HG02970 (cell line): ENCODE measurements at regions not wholly inside any gene's neighbourhood (a gene's known extent, or its start where the extent isn't known, plus 50 kb on each side); places are given as distances from the start of the nearest gene placed in this dataset.
"Not testable (repeated sequence)": the region's sequence is repeated elsewhere in the genome, so short reads cannot be mapped to it uniquely, and the experiment has no call there.

Experiments used
- ATAC-seq: cut with Tn5 transposase; IDR thresholded peaks from one replicate; pipeline ENCODE4 v1.9.1; 2021; ENCODE audit warnings: mild to moderate bottlenecking, moderate library complexity, moderate number of reproducible peaks; ENCODE audit not compliant: unreplicated experiment, low FRiP score

DNA sequence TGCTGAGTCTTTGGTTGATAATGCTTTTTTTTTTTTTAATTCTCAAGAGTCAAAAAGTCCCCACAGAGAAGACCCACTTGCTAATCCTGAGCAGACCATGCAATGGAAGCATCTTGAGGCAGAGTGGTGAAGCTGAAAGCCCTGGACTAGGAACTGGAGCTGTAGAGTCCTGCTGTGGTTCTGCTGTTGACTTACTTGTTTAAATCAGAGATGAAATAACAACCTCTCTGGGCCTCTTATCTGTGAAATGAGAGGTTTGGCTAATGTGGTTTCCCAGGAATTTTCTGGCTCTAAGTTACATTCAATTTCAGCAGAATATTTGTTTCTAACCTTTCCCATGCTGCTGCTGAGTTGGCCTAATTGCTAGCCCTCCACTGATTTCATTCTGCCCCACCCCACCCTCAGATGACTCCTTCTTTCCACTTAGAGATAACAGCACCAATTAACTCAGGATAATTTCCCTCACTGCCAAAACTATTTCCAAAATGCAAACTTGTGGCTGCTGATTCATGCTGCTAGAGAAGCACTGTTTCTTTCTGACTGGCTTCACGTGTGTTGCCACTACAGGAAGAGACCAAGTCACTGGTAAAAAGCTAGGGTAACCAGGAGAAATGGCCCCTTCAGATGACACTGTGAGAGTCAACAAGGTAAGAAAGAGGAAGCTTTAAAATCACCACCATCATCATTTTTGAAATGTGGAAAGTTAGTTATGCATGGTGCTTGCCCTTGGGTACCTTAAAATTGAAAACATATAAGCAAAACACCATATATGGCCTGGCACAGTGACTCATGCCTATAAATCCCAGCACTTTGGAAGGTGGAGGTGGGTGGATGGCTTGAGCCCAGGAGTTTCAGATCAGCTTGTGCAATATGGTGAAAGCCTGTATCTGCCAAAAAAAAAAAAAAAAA, 326.4 kb downstream of the DCHS2 start:
- ATAC-seq, result peak; percentile 69

DNA sequence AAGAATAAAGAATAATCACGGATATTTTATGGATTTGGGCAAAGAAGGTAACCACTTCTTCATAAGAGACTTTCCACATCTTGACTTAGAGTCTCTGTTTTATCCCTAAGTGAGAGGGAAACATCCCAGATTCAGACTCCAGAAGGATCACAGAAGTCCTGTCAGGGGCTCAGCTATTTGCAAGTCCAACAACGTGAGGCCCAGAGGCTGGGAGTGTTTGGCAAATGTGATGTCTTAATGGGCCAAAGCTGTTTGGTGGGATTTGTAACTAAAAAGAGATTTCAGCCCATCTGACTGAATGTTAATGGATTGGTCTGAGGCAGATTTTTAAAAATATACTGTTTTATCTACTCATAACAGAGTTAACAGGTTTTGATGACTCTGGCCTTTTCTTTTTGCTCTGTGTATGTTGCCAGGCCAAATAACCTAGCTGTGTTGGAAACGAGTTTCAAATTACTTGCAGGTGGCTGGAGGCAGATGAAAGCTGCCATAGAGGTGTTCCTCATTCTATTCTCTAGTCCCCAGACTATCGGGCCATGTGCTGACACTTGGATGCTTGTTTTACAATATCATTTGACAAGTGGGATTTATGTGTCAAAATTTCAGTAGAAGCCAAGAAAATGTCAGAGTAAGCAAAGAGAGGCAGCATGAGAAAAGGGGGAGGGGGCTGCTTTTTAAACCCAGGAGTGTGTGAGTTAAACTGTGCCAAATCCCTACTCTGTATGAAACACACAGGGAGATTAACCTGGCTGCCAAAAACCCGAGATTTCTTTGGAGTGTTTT, 330.9 kb downstream of the DCHS2 start:
- ATAC-seq, result no peak

DNA sequence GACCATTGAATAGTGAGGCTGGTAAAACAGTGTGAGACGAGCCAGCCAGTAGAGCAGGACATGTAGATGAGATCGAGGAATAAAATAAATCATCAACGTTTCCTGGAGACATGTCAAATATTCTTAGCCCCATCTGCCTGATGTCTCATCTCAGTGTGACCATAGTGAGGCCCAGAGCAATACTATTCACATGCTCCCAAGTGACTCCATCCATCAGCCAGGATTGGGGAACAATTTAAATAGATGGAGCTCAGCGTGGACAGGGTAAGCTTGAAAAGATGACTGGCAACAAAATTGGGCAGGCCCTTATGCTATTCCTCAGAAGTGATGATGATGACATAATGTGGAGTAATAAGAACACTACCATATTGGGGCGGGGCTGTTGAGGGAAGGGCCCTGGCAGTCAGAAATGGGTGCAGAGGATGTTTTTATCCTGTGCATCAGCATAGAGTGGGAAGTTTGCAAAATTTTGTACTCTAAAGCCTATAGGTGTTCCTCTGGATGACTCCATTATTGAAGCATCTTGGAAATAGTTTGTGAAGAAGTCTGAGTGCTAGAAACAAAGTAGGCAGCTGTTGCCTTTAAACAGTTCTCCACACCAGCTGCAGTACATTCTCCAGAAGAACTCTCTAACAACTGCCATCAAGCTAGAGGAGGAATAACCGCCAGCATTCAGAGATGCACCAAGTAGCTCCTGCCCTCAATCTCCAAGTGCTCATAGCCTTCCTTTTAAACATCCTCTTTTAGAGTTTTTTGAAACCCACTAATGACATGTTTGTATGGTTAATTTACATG, 333.0 kb downstream of the DCHS2 start:
- ATAC-seq, result no peak

DNA sequence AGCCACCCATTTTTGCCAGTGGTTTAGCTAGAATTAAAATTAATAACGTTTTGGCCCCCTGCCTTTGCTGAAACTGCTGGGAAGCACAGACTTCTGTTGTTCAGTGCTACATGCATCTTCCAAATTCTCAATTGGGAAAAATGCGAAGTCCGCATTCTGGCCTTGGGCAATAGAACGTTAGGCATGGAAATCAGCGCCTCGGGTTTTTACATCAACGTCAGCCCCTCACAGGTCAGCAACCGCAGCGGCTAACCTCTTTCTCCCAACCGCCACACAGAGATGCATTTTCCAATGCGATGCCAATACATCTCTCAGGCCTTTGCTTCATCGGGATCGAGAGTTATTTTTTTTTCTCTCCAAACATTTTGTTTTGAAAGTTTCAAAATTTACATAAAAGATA, 339.1 kb downstream of the DCHS2 start:
- no peak for ATAC-seq

DNA sequence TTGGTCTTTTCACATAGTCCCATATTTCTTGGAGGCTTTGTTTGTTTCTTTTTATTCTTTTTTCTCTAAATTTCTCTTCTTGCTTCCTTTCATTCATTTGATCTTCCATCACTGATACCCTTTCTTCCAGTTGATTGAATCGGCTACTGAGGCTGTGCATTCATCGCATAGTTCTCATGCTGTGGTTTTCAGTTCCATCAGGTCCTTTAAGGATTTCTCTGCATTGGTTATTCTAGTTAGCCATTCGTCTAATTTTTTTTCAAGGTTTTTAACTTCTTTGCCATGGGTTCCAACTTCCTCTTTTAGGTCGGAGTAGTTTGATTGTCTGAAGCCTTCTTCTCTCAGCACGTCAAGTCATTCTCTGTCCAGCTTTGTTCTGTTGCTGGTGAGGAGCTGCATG, 342.4 kb downstream of the DCHS2 start:
- ATAC-seq, result not testable (repeated sequence)

DNA sequence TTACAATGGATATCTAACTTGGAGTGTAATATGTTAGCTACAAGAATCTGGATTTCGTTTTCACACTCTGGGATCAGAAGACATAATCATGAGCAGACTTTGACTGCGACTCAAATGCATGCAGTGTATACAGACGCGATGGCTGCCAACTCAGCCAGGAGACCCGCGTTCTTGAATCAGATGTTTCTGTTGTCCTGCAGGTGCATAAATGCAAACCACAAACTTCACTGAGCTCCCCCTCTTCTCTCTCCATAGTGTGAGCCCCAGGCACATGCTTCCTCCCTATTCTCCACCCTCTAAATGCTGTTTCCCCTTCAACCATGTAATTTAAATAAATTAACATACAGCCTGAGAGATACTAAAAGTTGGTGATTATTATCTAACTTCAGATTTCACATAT, 347.9 kb downstream of the DCHS2 start:
- ATAC-seq, result no peak

DNA sequence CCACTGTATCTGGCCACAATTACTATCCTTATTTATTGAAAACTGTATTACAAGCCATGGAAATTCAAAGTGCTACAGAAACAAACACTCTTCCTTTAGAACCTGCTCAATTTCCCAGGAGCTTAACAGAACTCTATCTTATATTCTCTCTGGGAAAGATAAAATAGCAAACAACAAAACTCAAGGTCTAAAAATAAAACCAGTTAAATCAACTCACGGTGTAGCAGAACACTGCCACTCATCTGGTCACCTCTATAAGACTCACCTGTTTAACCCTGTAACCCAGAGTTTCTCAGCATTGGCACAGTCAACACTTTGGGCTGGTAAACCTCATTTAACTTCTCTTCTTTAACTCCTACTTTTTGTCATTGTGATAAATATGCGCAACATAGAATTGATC, 348.9 kb downstream of the DCHS2 start:
- no peak for ATAC-seq

DNA sequence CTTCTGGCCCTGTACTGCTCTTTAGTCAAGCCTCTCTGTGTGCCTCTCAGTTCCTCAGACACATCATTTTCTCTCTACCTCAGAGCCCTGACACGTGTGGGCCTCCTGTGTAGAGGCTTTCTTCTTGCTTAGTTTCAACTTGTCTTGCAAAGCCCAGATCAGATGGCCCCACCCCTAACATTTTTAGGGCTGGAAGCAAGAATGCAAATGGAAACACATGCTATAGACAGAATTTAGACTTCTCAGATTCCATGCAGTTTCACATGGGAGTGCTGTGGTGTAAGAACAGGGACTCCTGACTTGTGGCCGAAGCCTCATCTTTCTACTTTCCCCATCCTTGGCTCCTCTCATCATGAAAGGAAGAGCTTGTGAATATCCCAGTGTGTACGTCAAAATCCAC, 350.7 kb downstream of the DCHS2 start:
- no peak for ATAC-seq

DNA sequence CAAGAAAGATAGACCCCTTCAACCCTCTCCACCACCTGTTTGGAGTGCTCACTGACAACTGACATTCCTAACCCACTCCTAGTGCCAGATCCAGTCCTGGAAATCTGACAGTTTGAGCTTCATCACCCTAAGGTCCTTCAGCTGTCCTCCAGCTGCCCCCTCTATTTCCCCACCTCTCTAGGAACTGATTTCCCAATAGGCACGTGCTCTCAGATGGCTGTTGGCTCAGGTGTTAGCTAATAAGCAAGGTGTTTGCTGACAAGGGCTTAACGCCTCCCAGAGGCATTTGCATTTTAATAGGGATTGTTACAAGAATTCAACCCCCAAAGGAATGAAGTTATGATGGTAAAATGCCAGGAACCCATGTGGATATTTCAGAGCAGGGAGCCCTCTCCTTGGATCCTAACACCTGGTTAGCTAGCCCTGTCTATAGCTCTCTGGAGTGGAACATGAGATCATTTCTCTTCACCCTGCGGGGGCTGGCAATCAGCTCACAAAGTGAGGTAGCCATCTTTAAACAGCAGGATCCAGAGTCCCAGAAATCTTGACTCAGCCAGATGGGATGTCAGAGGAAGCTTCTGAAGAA, 348.5 kb upstream of the SFRP2 start:
- ATAC-seq, result no peak

DNA sequence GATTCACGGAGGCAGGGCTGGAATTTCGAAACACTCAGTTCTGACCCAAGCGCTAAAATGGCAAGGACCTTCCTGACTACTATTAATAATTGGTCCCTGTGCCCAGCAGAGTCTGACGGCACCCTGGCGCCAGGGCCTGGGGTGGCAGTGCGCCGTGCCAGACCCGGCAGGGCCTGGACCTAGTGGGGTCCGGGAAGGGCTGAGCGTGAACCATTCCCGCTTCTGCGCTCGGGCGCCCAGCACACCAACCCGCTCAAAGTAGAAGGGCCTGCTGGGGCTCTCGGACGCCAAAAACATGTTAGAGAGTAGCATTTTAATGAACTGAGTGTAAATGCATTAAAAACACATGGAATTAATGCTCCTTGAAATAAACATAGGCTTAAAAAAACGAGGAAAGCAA, 346.7 kb upstream of the SFRP2 start:
- no peak for ATAC-seq

DNA sequence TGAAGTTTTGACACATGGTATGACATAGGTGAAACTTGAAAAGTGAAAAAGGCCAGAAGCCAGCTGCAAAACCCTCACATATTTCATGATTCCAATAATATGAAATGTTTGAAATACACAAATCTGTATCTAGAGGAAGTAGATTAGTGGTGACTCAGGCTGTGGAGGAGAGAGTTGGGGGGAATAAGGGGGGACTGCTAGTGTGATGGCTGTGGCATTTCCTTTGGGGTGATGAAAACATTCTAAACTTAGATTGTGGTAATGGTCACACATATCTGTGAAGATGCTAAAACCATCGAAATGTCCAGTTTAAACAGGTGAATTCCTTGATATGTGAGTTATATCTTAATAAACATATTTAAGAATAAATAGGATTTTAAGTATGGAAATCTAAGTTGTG, 343.5 kb upstream of the SFRP2 start:
- no peak for ATAC-seq

DNA sequence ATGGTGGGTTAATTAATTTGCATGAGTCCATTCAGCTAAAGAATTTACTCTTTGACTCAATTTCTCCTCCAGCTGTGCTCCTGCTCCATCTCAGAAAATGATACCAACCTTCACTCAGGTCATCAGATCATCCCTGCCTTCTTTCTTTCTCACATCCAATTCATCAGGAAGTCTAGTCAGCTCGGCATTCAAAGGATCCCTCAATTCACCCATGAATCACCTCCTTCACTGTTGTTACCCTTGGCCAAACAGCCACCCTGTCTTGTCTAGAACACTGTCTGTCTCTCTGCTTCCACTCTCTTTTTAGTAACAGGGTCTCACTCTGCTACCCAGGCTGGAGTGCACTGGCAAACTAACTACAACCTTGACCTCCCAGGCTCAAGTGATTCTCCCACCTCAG, 337.4 kb upstream of the SFRP2 start:
- ATAC-seq, result no peak

DNA sequence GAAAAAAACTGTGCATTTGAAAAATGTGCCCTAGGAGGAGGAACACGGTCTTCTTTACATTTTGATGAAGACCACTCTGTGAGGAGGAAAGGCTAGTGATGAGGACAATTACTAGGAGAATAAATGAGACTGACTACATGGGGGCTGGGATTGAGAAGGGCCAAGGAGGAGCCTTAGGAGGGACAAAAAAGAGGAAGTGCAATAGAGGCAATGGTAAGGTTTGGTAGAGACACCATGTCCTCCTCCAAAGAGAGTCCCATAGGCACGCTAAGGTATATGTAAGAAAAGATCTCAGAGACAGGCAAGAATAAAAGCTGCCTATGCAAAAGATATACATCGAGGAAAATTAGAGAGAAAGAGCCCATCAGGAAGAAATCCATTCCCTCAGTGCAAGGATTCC, 336.5 kb upstream of the SFRP2 start:
- no peak for ATAC-seq

DNA sequence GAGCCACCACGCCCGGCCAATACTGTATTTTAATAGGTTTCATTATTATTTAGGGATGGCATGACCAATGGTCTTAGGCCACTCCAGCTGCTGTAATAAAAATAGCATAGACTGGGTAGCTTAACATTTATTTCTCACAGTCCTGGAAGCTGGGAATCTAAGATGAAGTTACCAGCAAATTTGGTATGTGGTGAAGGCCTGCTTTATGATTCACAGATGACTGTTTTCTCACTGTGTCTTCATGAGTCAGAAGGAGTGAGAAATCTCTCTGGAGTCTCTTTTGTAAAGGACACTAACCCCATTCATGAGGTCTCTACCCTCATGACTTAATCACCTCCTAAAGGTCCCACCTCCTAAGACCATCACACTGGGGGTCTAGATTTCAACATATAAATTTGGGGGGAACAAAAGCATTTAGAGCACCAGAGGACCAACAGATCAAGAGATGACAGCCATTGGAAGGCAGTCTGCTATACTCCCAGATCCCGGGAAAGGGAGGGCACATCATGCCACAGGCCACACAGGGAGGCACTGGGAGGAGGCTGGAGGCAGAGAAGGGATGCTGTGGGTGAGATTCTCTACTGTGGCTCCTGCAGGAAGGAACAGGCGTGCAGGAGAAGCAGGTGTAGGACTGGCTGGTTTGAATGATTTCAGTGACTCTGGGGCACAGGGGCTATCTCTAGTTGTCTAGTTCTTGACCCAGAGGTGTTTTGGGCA, 335.8 kb upstream of the SFRP2 start:
- ATAC-seq, result no peak

DNA sequence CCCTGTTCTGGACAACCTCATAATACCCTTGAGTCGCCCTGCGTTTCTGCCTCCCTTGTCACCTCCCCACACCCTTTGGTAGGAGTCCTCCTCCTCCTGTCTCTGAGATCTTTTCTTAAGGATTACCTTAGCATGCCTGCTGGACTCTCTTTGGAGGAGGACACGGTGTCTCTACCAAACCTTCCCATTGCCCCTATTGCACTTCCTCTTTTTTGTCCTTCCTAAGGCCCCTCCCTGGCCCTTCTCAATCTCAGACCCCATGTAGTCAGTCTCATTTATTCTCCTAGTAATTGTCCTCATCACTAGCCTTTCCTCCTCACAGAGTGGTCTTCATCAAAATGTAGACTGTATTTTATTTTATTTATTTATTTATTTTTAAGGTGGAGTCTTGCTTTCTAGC, 335.0 kb upstream of the SFRP2 start:
- ATAC-seq, result no peak

DNA sequence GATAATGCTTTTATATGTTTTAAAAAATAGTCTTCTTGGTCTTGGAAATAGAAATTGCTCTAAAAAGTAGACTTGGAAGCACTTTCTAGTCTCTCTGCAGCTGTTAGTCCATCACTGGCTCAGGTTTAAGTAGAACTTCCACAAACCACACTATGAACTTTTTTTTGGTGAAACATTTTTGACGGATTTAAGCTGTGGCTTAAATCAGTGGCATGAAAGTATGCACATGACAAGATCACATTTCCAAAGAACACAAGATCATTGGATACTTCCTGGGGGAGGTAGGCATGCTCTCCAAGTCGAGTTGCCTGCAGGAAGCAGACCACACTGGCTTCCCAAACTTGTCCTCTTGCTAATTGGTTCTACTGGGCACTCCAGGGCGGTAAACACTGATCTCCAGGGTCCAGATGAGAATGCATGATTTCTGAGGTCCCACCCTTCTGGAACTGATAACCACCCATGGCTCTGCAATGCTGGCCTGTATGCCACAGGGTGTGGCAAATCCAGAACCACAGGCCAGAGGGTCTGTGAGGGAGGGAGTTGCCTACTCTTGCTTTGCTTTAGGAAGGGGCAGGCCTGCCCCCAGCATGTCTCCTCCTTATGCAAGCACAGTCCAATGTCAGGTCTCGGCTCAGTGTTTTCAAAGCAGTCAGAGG, 331.9 kb upstream of the SFRP2 start:
- no peak for ATAC-seq

DNA sequence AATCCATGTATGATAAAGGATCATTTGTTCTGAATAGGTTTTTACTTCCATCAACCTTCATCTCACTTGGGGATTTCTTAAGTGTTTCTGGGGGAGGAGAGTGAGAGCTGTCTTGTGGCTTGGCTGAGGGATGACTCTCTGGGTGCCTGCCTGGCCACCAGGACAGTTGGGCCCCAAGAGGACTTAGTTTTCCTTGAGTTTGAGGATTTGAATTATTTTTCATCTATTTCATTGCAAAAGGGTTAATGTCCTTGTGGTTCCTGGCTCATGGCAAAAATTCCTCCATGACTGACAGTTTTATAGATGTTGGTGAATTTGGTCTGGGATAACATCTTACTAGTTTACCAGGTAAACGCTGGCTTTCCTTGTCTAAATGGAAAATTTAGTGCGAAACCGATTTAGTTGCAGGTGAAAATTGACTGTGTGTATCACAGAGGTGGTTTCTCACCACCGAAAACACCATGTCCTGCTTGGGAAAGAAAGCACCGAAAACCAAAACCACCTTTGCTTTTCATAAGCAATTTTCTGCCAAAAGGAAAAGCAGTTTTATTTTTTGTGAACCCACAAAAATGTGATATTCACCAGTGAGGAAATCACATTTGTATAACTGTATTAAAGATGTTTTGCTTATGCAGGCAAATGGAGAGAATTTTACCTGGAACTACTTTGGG, 331.3 kb upstream of the SFRP2 start:
- no peak for ATAC-seq

DNA sequence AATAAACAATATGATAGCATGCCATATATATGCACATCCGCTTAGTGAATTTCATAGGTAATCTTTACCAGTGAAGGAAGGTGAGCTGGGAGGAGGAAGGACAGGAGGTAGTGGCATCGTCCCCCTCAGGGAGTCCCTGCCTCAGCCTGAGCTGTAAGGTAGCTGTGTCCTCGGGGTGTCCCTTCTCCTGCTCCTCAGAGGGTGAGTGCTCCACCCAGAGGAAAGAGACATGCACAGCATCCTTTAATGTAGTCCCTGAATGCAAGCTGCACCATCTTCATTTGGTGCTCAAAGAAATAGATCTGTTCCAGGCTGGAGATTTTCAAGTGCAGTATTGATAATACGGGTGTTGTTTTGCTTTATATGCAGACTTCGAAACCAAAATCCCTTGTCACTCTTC, 330.4 kb upstream of the SFRP2 start:
- ATAC-seq, result no peak

DNA sequence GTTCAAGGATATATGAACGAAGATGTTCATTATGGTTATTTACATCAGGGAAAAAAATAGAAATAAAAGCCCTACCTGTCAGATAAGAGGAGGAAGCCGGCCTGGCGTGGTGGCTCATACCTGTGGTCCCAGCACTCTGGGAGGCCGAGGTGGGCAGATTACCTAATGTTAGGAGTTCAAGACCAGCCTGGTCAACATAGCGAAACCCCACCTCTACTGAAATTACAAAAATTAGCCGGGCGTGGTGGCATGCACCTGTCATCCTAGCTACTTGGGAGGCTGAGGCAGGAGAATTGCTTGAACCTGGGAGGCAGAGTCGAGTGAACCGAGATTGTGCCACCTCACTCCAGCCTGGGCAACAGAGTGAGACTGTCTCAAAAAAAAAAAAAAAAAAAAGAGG, 328.8 kb upstream of the SFRP2 start:
- not testable (repeated sequence) for ATAC-seq
